ENCODE measurements at regions not wholly inside any gene's neighbourhood (a gene's known extent, or its start where the extent isn't known, plus 50 kb on each side); places are given as distances from the start of the nearest gene placed in this dataset.
"Not testable (repeated sequence)": the region's sequence is repeated elsewhere in the genome, so short reads cannot be mapped to it uniquely, and the experiment has no call there.

DNA sequence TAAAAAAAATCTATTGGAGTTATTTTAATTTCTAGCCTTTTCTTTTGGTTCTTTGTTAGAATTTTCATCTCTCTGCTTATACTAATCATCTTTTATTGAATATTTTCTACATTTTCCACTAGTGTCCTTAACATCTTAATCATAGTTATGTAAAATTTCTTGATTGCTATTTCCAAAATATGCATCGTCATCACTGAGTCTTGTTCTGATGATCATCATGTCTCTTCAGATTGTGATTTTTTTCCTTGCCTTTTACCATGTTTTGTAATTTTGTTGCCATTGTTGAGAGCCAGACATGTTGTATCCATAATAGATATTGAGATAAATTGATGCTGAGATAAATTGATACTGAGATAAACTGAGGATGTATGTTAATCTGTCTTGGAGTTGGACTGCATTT is 919.1 kb upstream of the FOXG1 start:
- DNase-seq: not testable (repeated sequence)

DNA sequence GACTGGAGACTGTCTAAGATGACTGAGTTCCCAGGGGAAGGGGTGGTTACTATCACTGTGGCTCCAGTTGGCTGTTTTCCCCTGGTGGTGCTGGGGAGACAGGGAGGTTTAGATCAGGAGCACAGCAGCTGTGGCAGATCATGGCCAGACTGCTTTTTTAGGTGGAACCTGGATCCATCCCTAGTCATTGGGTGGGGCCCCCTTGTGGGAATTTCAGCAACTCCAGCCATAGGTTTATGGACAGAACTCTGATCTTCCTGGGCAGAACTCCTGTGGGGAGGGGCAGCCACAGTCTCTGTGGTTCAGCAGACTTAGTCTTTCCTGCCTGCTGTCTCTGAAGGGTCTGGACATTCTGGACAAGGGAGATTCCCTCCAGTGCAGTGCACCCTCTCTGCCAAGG is 917.4 kb upstream of the FOXG1 start:
- not testable (repeated sequence) for DNase-seq

DNA sequence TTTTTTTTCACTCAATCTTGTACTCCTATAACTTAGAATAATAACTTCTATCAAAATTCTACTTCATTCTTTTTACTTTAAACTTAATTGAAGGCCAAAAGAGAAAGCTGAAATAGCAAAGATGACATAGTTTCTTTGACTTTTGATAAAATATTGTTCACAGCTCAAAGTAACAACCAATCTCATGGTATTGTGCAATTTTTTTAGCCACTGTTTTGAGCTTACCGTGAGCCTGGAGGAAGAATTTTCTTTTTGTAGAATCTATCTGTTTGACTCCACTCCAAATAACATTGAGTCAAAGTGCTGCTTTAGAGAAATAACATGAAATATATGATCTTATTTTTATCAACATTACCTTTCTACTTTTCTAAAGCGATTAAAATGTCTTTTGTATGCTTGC is 903.9 kb upstream of the FOXG1 start:
- DNase-seq: no peak

DNA sequence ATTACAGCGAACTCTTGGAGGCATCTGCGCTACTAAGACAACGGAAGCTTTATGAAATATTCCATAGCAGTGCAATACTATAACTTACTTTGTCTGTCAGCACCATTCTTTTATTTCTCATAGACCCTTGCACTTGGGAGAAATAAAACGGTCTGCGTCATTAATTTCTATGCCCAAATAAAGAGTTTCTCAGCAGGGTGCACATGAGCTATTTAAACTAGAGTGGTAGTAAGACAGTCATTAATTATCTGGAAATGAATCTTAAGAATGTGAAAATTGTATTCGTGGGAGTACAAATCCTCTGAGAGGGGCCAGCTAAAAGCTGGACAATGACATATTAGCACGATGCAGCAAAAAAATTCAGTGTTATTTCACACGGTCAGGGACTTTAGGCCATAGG is 903.4 kb upstream of the FOXG1 start:
- no peak for DNase-seq

DNA sequence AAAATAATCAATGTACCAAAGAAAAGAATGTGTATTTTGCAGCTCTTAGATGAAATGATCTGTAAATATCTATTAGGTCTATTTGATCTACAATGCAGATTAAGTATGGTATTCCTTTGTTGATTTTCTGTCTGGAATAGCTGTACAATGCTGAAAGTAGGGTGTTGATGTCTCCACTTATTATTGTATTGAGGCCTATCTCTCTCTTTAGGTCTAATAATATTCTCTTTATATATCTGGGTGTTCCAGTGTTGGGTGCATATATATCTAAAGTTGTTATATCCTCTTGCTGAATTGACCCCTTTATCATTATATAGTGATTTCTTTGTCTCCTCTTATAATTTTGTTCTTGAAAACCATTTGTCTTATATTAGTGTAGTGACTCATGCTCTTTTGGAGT is 885.5 kb upstream of the FOXG1 start:
- DNase-seq: no peak

DNA sequence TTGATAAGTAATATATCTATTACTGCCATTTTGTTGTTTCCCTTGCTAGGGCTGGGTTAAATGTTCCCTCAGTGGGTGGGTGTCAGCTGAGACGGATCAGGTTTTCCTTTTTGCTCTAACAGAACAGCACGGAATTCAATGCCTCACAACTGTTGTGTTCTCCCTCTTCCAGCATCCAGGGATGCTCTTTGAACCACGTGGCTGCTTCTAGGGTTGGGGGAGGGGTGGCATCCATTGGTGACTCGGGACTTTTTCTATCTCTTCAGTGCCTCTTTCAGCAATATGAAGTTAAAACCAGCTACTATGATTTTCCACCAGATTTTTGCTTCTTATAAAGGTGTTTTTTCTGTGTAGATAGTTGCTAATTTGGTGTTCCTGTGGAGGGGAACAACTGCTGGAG is 884.9 kb upstream of the FOXG1 start:
- no peak for DNase-seq

DNA sequence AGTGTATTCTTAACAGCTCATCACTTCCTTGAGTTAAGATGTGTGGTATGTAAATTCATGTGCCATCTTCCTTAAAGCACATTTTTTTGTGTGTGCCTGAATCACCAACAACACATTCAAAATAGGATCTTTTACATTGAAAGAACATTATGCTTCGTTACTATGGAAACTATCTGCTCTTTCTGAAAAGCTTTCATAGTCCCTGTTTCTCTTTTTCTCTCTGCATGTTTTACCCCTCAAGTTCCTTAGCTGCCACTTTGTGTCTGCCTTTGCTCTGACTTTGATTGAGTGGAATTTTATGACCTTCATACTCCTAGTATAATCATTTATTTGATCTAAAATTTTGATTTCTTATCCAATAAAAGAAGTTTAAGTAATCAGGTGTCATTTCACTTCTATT is 880.3 kb upstream of the FOXG1 start:
- DNase-seq: peak; percentile 0

DNA sequence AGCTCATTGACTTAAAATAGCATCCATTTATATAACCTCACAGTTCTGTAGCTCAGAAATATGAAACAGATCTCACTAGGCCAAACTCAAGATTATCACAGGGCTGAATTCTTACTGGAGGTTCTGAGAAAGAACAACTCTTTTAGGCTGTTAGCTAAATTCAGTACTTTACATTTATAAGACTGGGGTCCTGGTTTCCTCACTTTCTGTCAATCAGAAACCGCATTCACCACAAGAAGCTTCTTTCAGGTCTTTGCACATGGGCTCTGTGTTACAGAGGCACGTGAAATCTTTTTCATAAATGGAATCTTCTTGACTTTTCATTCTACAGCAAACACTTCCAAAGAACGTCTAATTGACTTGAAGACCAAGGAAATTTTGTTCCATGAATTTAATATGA is 876.3 kb upstream of the FOXG1 start:
- DNase-seq: no peak

DNA sequence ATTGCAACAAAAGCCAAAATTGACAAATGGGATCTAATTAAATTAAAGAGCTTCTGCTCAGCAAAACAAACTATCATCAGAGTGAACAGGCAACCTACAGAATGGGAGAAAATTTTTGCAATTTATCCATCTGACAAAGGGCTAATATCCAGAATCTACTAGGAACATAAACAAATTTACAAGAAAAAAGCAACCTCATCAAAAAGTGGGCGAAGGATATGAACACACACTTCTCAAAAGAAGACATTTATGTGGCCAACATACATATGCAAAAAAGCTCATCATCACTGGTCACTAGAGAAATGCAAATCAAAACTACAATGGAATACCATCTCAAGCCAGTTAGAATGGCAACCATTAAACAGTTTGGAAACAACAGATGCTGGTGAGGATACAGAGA is 858.1 kb upstream of the FOXG1 start:
- not testable (repeated sequence) for DNase-seq

DNA sequence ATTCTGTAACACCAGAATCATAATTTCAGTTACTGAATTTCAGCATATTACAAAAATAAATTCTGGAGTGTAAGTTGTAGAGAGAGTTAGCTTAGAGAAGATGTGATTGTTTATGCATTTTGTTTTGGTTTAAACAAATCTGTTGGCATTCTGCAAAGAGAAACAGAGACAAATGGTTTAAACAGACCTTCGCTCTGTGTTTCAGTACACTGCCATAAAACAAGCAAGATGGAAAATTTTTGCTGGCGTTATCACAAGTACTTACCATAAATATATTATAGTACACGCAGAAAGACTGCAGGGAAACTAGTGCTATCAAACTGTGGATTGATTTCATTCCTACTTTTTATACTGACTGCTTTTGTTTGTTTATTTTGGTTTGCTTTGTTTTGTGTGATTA is 850.3 kb upstream of the FOXG1 start:
- no peak for DNase-seq

DNA sequence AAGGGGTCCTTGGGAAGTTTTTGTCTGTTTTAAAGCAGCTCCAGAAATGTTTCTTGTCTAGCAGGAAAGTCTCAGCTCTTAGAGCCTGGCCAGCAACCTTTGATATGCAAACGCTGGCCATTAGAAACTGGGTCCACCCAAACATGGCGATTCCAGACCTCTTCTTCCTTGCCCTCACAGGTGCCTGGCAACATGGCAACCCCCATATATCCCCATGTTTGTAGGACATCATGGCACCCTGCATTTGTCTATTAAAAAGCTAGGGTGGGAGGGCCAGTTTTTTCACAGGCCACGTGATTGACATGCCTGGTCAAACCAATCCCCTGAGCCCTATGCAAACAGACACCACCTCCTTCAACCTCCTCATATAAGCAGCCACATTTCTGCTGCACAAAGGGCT is 848.7 kb upstream of the FOXG1 start:
- no peak for DNase-seq

DNA sequence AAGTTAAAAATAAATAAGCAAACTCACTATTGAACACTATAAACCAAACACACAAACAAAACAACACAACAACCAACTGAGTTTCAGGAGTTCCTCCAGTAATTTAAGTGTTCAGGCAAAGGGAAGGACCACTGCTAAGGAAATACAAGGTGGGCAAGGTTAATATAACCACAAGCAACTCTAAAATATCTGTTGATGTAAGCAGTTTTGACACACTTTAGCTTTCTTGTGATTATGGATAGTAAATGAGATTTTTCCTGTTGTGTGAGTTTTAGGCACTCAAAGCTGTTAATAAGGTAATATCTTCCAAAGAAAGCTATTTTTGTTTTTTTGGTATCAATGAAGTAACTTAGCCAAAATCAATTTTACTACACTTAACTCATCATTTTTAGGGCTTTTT is 839.1 kb upstream of the FOXG1 start:
- no peak for DNase-seq

DNA sequence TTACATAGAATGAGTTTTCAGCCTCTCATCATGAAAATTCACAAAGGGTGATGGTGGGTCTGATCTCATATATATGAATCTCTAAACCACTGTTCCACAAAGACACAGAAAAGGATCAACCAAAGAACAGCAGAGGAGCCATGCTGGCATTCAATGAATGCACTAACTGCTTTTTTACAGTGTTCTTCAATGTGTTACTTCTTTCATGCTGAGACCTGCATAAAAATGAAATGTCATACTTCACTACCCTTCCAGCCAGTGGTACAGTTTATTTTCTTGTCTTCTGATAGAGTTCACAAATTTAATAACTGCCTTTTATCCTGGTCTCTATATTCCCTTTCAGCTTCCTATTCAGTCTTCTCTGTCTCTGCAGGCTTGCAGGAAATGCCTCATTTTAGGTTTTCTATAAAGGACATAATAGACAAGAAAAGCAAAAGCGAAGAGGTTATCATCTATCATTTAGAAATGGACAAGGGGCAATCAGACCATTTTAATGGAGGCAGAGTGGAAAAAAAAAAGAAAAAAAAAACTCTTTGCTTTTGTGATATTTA is 836.7 kb upstream of the FOXG1 start:
- no peak for DNase-seq

DNA sequence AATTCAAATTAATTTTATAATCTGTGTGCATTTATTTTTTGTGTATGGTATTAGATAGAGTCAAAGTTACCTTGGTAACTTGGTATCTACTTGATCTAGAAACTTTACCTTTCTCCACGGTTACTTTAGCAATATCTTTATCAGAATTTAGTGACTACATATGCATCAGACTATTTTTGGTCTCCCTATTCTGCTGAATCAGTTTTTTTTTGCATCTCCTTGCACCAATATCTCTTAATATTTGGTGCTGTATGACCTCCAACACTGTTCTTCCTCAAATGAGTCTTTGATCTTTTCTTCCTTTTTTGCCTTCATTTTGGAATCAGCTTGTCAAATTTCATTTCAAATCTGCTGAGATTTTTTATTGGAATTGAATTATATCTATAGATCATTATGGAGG is 828.2 kb upstream of the FOXG1 start:
- no peak for DNase-seq

DNA sequence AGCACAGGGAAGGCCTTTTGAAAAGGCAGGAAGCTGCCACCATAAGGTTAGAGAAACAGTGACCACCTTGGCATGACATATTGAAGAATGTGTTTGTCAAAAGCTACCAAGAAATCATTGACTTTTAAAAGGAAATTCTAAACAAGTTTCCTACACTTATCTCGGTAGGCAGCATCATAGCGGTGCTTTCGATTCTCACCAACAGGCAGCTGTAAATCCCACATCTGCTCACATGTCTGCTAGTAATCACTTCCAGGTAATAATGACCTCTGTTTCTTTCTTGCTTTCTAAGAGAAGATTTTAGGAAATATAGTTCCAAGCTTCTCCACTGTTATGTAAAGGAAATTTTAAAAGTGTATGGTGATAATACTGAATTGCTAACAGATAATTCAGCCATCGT is 821.1 kb upstream of the FOXG1 start:
- DNase-seq: no peak

DNA sequence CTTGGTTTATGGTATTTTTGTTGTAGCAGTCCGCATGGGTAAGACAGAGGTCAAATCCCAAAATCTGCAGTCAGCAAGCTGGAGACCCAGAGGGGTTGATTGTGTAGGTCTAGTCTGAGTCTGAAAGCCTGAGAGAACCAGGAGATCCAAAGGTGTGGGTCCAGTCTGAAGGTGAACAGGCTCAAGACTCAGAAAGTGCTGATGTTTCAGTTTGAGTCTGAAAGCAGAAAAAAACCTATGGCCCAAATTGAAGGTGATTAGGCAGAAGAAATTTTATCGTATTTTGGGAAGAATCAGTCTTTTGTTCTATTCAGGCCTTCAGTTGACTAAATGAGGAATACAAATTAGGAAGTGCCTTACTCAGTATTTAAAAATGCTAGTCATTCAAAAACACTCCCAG is 807.8 kb upstream of the FOXG1 start:
- DNase-seq: no peak

DNA sequence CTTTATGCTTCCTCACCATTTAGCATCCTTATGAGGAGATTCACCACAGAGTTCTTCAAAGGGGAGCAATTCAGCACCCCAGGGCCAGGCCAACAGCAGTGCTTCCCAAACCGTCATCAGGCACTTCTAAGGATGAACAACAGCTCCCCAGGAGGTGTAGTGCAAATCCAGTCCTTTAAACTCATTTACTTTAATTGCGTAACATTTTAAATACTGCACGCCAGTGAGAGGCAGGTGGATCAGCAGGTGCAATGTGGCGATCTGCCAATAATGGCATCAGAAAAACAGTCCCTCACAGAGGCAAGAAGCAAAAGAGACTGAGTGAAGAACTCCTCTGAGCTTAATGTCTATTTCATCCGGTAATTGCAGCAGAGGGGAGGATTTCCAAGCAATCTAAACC is 770.9 kb upstream of the FOXG1 start:
- no peak for DNase-seq

DNA sequence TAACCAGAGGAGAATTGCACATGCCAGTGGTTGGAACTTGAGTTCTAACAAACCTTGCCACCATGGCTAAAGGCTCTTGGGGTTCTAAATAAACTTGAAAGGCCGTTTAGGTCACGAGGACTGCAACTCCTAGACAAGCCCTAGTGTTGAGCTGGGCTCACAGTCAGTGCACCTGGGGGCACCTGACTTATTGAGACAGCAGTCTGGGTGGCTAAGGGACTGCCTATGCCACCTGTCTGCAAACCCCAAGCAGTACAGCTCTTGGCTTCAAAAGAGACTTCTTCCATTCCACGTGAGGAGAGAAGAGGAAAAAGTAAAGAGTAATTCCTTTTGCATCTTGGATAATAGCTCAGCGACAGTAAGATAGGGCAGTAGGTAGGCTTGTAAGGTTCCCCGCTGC is 765.6 kb upstream of the FOXG1 start:
- DNase-seq: no peak

DNA sequence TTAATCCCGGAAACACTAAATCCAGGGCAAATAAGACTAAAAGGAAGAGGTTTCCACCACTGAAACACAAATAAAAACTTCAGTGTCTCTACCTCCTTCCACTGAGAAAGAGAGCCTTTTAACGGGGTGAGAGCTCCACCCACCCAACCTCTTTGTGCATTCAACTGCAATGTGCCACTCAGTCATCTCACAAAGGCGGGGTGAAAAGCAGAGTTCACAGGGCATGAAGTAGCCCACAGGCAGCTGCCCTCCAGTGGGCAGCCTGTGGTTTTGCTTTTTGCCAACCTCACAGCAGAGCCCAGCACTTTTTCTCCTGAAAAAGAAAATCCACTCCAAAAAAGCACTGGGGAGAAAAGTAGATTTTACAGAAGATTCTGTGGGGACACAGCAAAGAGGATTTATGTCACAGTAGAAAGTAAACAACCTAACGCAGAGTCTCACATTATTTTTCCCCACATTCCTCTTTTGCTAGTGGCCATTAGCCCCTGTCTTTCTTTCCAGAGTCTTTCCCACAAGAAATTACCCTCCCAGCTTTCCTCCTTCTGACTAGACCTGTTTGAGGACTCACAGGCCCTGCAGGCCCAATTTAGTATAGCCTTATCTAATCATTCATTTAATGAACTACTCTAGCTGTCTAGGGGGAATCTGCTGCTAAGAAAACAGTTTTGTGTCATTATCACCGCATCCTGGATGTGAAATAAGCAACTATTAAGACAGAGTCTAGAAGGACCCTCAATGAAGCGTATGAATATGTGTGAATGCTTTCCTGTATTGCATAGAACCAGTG is 753.8 kb upstream of the FOXG1 start:
- no peak for DNase-seq

DNA sequence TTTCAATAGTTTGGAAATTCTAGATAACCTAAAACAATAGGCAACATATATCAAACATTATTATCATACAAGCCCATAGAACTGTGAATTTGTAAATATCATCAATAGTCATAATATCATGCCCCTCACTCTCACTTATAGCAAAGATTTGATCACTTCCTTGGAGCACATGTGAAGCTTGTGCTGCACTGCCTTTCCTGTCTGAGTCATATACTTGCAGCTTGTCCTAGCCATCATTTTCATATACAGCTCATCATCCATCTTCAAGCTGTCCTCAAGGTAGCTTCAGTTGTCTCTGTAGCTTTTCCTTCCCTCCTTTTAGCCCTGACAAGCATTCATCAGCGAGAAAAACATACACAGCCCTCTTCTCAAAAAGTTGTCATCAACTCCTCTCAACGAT is 746.5 kb upstream of the FOXG1 start:
- DNase-seq: no peak

DNA sequence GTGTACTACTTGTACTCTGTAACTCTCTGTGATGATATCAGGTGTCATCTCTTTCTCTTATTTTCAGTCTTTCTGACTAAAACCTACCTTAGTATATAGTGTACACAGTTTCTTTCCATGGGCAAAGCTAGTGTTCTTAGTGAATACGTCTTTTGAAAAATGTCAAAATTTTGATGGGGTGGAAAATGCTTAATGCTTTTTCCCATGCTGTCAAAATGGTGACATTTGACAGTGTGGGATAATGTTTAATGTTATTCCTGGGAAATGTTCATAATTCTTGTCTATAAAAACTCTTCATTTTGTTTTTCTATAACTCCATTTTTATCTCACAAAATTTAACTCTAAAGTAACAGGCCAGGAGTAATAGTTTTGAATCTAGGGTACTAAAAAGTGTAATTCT is 742.7 kb upstream of the FOXG1 start:
- no peak for DNase-seq

DNA sequence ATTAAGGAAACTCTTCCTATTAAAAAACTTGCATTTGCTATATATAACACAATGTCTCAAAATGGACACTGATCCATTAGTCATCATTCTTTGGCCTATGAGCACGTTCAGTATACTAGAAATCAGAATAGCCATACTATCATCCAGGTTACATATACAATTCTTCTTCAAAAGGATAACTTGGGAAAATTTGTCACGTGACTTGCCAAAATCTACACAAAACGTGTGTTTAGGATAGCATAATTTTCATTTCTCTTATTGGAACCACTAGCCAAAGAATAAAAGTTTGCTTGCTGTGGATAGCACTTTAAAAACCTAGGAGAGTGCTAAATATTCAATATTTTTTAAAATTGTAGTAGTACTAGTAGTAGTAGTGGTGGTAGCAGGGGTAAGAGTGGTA is 714.3 kb upstream of the FOXG1 start:
- no peak for DNase-seq

DNA sequence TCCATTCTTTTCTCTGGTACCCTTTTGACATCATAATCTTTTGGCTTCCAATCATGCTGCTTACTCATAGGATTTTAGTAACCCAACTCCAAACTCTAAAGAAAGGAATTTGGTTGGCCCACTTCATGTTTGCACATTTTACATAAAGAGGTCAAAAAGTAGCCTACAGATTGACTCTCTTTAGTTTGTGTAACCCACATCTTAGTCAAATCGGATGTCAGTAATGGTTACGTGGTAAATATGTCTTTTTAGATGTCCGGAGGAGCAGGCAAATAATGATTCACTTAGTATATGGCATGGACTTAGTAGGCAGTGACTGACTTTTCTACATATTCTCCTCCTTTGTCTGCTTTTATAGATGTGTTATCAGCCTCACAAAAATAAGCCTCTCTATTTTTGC is 711.6 kb upstream of the FOXG1 start:
- no peak for DNase-seq

DNA sequence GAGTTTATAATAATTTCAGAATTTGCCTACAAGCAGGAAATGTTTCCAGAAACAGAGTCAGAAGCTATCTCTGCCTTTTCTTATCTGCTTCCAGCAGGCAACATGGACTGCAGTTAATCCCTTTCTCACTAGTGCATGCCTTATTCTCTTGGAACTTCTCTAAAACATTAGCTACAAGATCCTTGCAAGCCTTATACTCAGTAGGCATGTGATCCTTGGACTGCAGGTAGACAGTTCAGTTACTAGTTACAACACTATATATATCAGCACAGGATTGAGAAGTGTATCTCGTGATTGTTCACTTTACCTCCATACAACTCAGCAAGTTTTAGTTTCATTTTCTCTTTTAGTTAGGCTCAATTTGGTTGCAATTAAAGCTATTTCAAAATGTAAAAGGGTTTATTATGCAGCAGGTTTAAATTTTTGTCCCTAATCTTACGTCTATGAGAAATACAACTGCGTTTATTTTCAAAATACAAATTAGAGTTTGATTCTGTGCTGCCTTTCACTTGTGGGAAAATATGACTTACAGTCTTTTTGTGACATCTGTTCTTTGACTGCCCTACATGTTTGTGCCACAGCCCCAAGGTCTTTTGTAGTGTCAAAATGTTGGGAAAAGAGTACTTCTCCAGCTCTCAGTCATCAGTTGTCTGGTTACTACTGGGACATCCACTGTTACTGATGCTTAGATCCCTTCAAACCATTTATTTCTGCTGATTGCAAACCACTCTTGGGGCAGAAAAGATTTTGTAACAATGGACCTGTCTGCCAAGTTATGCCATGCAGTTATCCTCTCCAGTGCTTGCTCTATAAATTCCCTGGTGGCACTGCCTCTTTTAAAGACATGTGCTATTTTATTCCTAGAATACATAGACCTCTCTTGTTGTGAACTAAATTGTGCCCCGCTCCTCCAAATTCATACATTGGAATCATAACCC is 709.0 kb upstream of the FOXG1 start:
- DNase-seq: peak; percentile 64

Data from hematopoietic multipotent progenitor cell treated with erythropoietin and hydrocortisone succinate and interleukin-3 and kit ligand, for 6 days (in vitro differentiated cells).